ENCODE measurements at regions not wholly inside any gene's neighbourhood (a gene's known extent, or its start where the extent isn't known, plus 50 kb on each side); places are given as distances from the start of the nearest gene placed in this dataset.

DNA sequence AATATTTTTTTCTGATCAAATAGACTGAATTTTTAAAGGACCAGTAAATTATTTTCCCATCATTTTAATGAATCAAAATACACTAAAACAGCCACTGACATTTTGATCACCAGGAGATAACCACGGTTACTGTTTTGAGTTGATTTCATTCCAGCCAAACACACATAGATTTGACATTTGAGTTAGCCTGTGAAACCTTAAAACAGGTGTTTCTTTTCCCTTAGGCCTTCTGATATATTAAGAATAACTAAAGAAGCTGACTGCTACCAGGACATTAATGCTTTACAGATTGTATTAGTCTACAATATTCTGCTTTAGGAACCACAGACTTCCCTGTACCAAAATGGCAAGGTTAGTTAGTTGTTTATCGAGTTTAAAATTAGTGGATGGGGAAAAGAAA, 193.4 kb downstream of the OMA1 start:
- Histone ChIP-seq H3K4me3 (no peak overlapping the region), H3K27me3 (no peaks in the 10 kb centered on the region), H3K27ac (no peak overlapping the region), H3K36me3 (replicated peaks; ENCODE audit: insufficient read depth, low read depth) (no peaks in the 10 kb centered on the region), H2AFZ (no peak overlapping the region), H4K20me1 (ENCODE audit: insufficient read depth, poor library complexity, severe bottlenecking) (no peaks in the 10 kb centered on the region), H3K9me2 (replicated peaks; ENCODE audit: insufficient read depth) (no peaks in the 10 kb centered on the region), H3K79me2 (no peaks in the 10 kb centered on the region), H3K4me1 (ENCODE audit: insufficient read depth) (no peaks in the 10 kb centered on the region), H3K9me3 (ENCODE audit: low read depth) (no peaks in the 10 kb centered on the region), H3K4me2 (no peak overlapping the region)
- 87% methylated on average over 2 of the region's 2 CpGs for WGBS (ENCODE audit: low lambda C conversion rate, missing lambda C conversion rate)
- DNase-seq (ENCODE audit: low spot score): no peak
- TF ChIP-seq EZH2phosphoT487 (IDR thresholded peaks at IDR 0.05; ENCODE audit: low read depth, severe bottlenecking, unreplicated experiment) (no peak), EZH2 (IDR thresholded peaks at IDR 0.05; ENCODE audit: borderline replicate concordance) (no peak)
- TF ChIP-seq, protein P1, sequence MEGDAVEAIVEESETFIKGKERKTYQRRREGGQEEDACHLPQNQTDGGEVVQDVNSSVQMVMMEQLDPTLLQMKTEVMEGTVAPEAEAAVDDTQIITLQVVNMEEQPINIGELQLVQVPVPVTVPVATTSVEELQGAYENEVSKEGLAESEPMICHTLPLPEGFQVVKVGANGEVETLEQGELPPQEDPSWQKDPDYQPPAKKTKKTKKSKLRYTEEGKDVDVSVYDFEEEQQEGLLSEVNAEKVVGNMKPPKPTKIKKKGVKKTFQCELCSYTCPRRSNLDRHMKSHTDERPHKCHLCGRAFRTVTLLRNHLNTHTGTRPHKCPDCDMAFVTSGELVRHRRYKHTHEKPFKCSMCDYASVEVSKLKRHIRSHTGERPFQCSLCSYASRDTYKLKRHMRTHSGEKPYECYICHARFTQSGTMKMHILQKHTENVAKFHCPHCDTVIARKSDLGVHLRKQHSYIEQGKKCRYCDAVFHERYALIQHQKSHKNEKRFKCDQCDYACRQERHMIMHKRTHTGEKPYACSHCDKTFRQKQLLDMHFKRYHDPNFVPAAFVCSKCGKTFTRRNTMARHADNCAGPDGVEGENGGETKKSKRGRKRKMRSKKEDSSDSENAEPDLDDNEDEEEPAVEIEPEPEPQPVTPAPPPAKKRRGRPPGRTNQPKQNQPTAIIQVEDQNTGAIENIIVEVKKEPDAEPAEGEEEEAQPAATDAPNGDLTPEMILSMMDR (IDR thresholded peaks at IDR 0.05; ENCODE audit: poor library complexity): no peak

DNA sequence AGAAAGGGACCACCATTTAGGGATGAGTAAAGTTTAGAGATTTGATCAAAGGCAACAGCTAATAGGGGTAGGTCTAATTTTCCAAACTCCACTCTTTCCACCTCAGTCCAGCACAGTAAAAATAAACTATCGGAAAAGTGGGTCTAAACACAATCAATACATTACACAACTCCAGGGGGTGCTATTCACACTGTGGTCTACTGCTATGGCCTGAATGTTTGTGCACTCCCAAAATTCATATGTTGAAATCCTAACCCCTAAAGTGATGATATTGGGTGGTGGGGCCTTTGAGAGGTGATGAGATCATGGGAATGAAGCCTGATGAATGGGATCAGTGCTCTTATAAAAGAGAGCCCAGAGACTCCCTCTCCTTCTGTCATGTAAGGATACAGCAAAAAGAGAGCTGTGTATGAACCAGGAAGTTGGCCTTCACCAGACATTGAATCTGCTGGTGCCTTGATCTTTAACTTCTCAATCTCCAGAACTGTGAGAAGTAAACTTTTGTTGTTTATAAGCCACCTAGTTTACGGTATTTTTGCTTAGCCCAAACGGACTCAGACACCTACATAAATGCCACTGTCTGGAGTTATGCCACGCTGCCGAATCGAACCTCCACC, 193.9 kb downstream of the OMA1 start:
- H3K4me1 ChIP-seq (ENCODE audit: insufficient read depth): no peaks in the 10 kb centered on the region
- H2AFZ ChIP-seq: no peak overlapping the region
- no peaks in the 10 kb centered on the region for H3K36me3 ChIP-seq (replicated peaks; ENCODE audit: insufficient read depth, low read depth)
- 93% methylated on average over 6 of the region's 6 CpGs for WGBS (ENCODE audit: low lambda C conversion rate, missing lambda C conversion rate)
- H3K27me3 ChIP-seq: no peaks in the 10 kb centered on the region
- no peaks in the 10 kb centered on the region for H4K20me1 ChIP-seq (ENCODE audit: insufficient read depth, poor library complexity, severe bottlenecking)
- H3K9me3 ChIP-seq (ENCODE audit: low read depth): no peaks in the 10 kb centered on the region
- no peak overlapping the region for H3K4me3 ChIP-seq
- H3K9me2 ChIP-seq (replicated peaks; ENCODE audit: insufficient read depth): no peaks in the 10 kb centered on the region
- DNase-seq (ENCODE audit: low spot score): no peak
- no peaks in the 10 kb centered on the region for H3K79me2 ChIP-seq
- H3K27ac ChIP-seq: no peak overlapping the region
- TF ChIP-seq, protein P1 (IDR thresholded peaks at IDR 0.05; ENCODE audit: poor library complexity): no peak
- no peak for TF ChIP-seq EZH2 (IDR thresholded peaks at IDR 0.05; ENCODE audit: borderline replicate concordance)
- no peak for TF ChIP-seq EZH2phosphoT487 (IDR thresholded peaks at IDR 0.05; ENCODE audit: low read depth, severe bottlenecking, unreplicated experiment)
- no peak overlapping the region for H3K4me2 ChIP-seq

DNA sequence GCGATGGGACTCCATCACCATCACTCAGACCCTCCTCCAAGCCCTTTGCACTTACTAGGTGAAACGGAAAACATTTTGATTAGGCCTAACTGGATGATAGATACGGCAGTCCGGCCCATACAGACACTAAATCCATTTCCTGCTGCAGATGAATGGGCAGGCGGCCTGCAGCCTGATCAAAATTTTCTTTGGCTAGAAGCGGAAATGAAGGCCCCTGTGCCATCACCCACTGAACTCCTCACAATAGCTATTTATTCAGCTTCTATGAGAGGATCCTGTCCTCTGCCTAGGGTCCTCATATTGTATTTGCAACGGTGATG, 200.5 kb downstream of the OMA1 start:
- H3K4me2 ChIP-seq: no peak overlapping the region
- H3K9me2 ChIP-seq (replicated peaks; ENCODE audit: insufficient read depth): no peaks in the 10 kb centered on the region
- no peak for DNase-seq (ENCODE audit: low spot score)
- H2AFZ ChIP-seq: no peak overlapping the region
- no peak overlapping the region for H3K4me3 ChIP-seq
- no peaks in the 10 kb centered on the region for H3K27me3 ChIP-seq
- no peaks in the 10 kb centered on the region for H3K4me1 ChIP-seq (ENCODE audit: insufficient read depth)
- no peak overlapping the region for H3K27ac ChIP-seq
- no peaks in the 10 kb centered on the region for H3K79me2 ChIP-seq
- 83% methylated on average over 7 of the region's 7 CpGs for WGBS (ENCODE audit: low lambda C conversion rate, missing lambda C conversion rate)
- no peaks in the 10 kb centered on the region for H3K36me3 ChIP-seq (replicated peaks; ENCODE audit: insufficient read depth, low read depth)
- H3K9me3 ChIP-seq (ENCODE audit: low read depth): no peaks in the 10 kb centered on the region
- no peak for TF ChIP-seq EZH2phosphoT487 (IDR thresholded peaks at IDR 0.05; ENCODE audit: low read depth, severe bottlenecking, unreplicated experiment)
- TF ChIP-seq, protein P1 (IDR thresholded peaks at IDR 0.05; ENCODE audit: poor library complexity): no peak
- no peak for TF ChIP-seq EZH2 (IDR thresholded peaks at IDR 0.05; ENCODE audit: borderline replicate concordance)
- no peaks in the 10 kb centered on the region for H4K20me1 ChIP-seq (ENCODE audit: insufficient read depth, poor library complexity, severe bottlenecking)
